ENCODE measurements at regions not wholly inside any gene's neighbourhood (a gene's known extent, or its start where the extent isn't known, plus 50 kb on each side); places are given as distances from the start of the nearest gene placed in this dataset.

DNA sequence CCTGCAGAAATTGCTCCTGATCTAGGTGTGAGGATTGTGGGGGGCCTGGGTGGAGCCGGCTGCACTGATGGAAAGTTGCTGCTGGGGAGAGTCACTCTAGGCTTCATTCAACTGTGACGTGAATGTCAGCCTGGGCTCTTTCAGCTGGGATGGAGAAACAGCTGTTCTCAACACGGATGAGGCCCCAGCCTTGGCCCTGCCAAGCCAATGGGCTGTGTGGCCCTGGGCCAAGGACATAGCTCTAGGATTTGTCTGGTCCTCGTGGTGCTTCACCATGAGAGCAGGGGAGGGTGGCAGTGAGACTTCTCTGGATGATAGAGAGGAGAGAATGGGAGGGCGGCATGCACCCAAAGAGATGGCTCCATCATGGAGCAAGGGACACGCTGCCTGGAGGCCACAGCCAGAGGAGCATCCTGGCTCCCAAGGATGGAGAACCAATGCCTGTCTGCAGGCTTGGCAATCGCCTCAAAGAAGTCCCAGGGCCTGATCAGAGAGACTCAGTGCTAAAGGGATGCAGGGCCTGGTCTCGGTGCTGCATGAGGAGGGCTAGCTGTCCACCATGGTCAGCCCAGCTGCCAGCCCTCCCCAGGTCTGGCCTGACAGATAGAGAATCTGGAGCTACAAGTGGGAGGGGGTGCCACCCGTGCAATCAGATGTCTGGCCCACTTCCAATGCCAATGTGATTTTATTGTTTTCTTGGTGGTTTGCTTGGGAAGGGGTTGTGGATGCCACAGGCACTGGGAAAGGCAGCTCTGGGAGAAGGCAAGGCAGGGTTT lies 141.0 kb downstream of the GADD45G start:
- TF ChIP-seq POLR2A (IDR thresholded peaks at IDR 0.05; ENCODE audit: low read length): no peak
- no peak for TF ChIP-seq GATA1 (IDR thresholded peaks at IDR 0.05; ENCODE audit: low read depth, low read length)
